ENCODE measurements at regions not wholly inside any gene's neighbourhood (a gene's known extent, or its start where the extent isn't known, plus 50 kb on each side); places are given as distances from the start of the nearest gene placed in this dataset.

DNA sequence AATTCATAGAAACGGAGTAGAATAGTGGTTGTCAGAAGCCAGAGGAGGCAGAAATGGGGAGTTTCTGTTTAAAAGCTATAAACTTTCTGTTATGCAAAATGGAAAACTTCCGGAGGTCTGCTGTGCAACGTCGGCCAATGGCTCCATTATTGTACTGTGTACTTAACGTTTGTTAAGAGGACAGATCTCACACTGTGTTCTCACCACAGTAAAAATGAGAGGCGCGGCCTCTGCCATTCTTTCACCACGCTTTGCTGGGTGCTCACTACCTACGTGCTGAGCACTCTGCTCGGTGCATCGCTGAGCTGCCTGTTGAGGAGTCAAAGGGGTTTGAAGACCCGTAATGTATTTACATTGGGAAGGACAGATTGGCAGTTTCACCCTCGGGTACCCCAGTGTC lies 218.8 kb upstream of the B3GAT1 start:
- no peak for TF ChIP-seq POLR2AphosphoS5 (IDR thresholded peaks at IDR 0.05)
- TF ChIP-seq, protein P1, sequence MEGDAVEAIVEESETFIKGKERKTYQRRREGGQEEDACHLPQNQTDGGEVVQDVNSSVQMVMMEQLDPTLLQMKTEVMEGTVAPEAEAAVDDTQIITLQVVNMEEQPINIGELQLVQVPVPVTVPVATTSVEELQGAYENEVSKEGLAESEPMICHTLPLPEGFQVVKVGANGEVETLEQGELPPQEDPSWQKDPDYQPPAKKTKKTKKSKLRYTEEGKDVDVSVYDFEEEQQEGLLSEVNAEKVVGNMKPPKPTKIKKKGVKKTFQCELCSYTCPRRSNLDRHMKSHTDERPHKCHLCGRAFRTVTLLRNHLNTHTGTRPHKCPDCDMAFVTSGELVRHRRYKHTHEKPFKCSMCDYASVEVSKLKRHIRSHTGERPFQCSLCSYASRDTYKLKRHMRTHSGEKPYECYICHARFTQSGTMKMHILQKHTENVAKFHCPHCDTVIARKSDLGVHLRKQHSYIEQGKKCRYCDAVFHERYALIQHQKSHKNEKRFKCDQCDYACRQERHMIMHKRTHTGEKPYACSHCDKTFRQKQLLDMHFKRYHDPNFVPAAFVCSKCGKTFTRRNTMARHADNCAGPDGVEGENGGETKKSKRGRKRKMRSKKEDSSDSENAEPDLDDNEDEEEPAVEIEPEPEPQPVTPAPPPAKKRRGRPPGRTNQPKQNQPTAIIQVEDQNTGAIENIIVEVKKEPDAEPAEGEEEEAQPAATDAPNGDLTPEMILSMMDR (IDR thresholded peaks at IDR 0.05), result no peak
- TF ChIP-seq EP300 (IDR thresholded peaks at IDR 0.05; ENCODE audit: low read depth), result no peak
